Activated CD4-positive, alpha-beta T cell treated with anti-CD3 and anti-CD28 coated beads, Interleukin-10, Interleukin-2, amounts not matched to agents 100 ng/mL and 50 ng/mL, durations not matched to agents 16 hours and 8 hours (primary cell): ENCODE measurements at regions not wholly inside any gene's neighbourhood (a gene's known extent, or its start where the extent isn't known, plus 50 kb on each side); places are given as distances from the start of the nearest gene placed in this dataset.

Experiments used
- DNase-seq: peaks from one replicate; pipeline ENCODE4 v3.0.0-alpha.2; 2020

DNA sequence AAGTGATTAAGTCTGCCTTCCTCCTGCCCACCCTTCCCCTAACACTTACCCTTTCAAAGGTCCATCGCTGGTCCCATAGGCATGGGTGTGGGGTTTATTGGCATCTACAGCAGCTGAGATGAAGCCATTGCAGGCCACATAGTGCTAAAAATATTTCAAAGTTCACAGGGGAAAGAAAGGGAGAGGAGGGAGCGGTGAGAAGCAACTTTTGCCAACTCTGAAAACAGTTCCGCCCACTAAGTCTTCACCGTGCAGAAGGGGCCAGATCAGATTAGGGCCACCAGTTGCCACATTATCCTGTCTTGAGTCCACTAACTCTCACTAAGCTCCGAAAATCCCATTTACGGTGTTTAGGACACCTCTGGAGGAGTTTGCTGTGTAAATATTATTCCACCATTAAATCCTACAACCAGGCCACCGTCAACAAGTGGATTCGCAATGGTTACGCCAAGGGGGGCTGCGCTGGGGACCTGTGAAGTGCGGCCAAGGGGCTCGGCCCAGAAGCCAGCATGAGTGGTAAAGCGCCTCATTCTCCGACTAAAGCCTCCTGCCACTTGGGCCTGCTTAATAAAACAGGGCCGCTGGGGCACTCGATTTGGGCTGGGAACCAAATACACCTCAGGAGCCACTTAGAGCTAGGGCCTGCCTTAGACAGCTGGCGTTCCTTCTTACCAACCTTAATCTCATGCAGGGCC lies 534.9 kb downstream of the MIAT start:
- DNase-seq: no peak

DNA sequence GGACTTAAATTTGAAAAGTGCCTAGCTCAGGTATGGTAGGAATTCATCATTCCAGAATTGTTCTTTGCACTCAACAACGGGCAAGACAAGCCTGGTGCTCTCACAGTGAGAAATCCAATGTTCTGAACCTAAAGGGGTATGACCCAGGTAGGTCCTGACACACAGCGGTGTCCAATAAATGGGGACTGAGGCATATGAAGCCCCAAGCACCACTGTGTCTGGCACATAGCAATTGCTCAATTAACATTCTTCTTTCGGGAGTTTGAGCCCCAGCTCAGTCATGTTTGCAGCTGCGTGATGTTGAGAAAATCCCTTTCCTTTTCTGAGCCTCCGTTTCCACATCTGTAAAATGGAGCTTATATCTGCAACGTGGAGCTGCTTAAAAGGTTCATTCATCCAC lies 535.8 kb downstream of the MIAT start:
- no peak for DNase-seq

DNA sequence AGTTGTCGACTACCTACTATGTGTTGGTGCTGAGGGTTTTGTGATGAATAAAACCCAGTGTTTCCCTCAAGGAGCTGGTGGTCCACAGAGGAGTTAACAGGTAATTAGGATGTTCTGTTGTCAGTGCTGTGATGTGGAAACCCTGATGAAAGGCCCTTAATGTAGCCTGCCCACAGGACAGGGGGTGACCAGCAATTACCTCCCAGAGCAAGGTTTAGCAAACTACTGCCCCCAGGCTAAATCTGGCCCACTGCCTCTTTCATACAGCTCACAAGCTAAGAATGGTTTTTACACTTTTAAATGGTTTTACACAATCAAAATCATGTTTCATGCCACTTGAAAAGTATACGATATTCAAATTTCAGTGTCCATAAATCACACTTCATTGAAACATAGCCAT lies 536.2 kb downstream of the MIAT start:
- DNase-seq: no peak

DNA sequence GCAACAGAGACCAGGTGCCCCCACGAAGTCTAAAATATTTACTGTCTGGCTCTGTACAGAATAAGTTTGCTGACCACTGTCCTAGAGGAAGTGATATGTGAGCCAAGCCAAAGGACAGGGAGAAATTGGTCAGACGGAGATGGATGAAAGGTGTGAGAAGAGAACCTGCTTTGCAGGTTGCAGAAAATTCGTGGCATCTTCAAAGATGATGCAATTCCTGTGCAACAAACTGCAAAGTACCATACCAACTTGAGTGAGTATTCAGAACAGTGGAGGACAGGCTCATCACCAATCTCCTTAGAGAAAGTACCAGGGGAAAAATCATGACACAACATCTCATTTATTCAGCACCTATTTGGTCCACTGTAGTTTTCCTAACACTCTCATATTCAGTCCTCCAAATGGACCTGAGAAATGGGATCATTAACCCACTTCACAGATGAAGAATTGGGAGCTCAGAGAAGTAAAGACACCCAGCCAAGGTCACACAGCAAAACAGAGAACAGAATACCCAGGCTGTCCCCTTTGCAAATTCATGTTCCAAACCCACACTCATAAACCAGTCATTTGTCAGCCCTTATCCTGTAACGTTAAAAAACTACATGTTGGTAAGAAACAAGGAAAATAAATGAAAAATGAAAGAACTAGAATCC lies 536.8 kb downstream of the MIAT start:
- no peak for DNase-seq

DNA sequence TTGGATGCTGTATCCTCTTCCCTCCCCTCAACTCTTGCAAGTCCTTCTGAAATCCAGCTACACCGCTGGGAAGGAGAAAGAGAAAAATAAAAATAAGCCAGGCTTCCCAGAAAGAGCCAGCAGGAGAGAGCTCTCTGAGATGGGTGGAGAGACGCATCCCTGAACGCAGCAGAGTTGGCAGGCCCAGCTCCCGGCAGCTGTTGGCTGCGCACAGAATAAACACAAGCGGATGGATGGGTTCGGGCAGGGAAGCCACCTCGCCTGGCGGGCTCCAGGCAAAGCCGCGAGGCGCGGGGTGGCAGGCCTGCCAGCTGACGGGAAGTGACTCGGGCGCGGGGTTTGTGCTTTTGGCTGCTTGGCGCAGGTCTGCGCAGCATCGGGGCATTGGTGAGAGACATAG lies 537.7 kb downstream of the MIAT start:
- DNase-seq: no peak

DNA sequence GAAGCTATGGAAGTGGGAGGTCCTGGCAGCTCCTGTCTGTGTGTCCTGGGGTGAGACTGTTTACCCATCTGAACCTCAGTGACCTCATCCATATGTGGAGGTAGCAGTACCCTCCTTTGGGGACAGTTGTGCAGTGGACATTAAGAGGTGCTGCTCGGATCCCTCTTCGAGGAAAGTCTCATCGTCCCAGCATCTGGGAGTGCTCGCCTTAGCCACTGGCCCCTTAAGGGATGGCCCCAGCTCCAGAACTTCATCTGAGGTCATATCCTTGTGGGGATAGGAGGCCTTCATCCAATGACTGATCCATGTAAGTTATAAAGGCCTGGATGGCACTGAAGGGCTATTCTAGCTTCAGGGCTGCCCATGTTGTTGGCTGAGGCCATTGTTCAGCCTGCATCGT lies 538.1 kb downstream of the MIAT start:
- no peak for DNase-seq

DNA sequence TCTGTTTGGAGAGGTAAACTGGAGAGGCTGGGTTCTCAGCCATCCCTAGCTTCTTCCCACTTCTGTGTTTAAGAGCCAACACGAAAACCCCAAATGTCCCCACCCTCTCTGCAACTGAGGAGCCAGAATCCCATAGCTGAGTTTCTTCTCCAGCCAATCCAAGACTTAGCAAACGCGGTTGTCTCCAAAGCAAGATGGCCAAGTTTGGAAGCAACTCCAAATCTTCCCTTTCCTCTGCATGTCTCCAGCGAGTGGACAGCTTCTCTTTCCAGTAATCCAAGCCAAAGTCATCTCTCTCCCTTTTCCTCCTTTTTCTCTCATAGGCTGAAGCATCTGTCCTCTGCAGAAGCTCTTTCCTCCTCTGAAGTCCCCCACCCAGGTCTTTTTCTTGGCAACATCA lies 539.2 kb downstream of the MIAT start:
- no peak for DNase-seq

DNA sequence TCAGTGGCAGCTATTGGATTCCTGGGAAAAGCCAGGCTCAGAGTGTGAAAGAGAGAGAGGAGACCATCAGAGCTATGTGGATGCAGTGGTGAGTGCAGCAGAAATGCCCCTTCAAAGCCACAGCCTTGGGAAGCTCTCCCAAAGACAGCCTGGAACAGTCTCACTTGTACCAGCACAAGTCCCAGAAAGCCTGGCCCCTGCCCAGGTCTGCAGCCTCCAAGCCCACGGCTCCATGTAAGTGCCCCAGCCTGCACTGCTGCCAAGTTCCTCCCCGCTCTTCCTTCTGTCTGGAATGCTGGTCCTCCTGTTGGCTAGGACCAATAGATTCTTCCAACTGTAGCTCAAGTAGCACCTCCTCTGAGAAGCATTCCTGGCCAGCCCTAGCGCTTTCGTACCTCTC lies 539.7 kb downstream of the MIAT start:
- DNase-seq: no peak

DNA sequence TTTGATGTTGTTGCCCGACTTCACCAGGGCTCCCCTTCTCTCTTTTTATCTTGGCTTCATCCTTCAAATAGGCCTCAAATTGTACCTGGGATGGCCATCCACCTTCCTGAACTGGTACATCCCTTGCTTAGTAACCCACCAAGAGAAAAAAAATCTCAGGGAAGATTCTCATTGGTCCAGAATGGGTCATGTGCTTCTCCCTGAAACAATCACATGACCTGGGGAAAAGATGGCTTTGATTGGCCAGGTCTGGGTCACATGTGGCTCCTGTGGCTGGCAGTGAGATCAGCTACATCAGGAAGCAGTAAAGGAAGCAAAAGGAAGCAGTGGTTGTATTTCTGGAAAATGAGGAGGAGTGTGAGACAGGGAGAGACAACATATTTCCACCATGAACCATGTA lies 540.2 kb downstream of the MIAT start:
- no peak for DNase-seq

DNA sequence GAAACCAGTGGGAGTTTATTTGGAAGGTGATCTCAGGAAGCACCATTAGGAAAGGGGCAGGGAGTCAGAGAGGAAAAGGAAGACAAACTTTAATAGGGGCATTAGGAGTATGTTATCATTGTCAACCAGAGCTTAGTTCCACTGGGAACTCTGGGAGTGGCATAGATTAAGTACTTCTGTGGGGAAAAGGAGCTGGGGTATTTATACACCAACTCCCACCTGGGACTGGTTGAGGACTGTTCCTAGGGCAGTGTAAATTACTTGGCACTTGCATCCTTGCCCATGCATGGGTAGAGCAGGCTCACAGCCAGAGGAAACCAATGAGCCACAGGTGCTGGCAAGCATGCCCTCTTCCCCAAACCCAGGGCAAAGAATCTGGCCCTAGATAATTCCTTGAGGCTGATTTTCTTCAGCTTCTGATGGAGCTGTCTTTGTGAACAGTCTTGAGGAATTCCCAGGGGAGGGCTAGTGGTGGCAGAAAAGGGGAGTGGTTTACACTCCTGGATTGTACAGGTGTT lies 541.2 kb downstream of the MIAT start:
- no peak for DNase-seq

DNA sequence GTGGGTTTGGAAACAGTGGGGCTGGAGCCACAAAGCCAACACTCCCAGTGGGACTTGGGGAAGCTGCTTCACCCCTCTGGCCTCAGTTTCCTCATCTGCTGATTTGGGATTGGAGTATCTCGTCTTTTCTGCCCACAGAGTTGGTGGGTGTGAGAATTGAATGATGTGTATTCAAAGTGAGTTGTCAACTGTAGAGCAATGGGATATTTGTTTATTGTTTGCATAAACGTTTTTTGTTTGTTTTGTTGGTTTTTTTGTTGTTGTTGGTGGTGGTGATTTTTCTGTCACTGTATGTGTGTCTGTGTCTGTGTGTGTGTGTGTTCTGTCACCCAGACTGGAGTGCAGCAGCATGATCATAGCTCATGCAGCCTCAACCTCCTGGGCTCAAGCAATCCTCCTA lies 542.0 kb downstream of the MIAT start:
- DNase-seq: no peak

DNA sequence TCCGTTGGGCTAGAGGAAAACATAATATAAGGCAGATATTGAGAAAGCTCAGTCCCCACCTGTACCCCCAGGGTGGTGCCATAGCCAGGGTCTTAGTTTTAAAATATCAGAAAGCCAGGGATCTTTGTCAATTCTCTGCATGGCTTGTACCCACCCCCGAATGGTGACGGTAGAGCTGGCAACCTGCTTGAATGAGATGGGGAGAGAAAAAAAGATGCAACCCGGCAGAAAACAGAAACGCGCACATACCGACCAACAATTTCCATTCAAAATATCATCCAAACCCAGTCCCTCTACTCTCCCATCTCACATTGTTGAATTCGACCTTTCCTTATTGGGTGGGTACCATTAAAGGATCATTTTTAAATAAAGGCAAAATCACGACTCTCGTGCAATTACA lies 543.9 kb downstream of the MIAT start:
- DNase-seq: no peak

DNA sequence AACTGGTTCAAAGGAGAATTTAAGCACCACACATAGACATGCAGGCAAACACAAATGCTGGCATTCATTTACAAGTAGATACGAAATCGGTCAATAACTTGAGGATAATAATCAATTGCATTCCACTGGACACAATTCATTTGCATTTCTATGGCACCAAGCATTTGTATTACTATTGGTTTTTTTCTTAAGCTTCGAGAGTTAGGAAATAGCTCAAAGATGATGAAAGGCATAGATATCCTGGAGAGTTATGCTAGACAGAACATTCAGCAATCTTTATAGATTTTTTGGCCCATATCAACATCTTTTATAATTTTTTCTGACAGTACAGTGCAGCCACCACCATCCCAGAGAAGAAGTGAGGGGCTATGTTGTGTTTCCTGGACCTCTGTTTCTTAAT lies 544.4 kb downstream of the MIAT start:
- no peak for DNase-seq

DNA sequence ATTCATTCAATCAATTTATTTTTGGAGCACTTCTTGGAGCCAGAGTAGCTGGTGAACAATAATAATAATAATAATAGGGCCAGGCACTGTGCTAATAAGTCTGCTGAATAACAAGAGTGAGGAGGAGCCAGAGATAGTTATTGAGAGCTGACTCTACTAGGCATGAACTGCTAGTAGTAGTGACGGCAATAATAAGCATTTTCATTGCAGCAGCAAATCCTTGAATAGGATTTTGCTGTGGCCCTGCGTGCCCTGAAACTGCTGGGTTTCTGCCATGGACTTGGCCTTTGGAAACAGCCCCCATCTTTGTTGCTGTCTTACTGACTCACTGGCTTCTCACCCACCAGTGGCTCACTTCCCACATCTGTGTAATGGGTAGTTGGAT lies 545.9 kb downstream of the MIAT start:
- DNase-seq: no peak

DNA sequence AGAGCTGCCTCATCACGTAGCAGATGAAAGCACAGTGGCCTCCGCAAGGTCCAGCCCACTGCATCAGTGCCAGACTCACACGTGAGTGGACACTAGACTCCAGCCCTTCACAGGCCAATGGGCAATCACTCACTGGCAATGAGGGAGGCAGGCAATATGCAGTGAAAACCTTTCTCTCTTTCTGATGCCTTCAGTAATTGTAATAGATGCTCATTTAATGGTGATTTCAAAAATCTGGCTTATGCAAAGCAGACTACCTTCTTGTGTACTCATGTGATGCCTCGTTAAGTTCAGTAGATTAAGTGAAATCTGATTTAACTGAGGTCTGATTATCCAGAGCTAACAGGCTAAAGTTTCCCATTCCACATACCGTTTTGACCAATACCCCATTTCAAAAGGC lies 546.9 kb downstream of the MIAT start:
- DNase-seq: no peak

DNA sequence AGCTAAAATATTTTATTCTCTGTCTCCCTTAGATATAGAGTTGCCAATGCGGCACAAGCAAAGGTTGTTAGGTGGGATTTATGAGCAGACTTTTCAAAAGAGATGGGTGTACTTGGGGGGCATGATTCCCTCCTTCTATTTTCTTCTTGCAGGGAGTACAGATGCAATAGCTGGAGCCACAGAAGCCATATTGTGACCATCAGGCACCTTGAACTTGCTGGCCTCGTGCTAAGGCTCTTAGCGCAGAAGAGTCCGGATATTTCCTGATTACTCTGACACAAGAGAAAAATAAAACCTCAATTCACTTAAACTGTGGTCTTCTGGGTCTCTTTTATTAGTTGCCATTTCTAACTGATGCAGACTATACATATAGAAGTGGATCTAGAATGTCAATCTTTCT lies 547.4 kb downstream of the MIAT start:
- no peak for DNase-seq

DNA sequence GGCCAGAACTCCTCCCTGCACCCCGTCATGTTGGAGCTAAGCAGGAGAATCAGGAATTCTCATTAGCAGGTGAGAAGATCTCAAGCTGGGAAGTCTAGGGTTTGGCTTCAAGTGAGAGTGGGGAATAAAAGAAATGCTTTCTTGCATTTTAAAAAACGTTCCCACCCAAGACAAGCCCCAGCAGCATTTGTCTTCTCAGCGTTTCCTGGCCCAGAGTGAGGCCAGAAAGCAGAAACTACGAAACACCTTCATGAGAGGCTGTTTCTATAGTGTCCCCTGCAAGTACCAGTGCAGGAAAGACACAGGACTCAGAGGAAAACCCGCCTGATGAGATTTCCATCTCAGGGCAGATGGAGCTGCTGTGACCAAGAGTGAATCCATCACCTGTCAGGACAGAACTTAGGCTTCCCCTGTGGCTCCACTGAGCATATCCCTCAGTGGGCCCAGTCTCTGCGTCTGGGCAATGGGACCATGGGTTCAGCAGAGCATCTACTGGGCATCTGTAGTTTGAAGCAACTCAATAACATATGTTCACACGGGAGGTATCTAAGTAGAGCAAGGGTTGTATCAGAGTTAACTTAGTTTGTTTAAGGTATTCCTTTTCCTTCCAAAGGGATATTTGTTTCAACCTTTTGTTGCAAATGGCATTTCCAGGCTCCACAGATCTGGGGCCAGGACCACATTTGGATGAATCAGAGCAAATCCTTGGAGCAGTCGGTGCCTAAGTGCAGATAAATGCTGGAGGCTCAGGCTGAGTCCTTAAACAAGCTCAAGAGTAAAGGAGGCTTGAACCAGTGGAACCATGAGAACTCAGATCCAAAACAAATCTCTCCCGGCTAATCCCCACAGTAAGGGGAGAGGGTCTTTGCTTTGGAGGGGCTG lies 548.3 kb downstream of the MIAT start:
- DNase-seq: no peak

DNA sequence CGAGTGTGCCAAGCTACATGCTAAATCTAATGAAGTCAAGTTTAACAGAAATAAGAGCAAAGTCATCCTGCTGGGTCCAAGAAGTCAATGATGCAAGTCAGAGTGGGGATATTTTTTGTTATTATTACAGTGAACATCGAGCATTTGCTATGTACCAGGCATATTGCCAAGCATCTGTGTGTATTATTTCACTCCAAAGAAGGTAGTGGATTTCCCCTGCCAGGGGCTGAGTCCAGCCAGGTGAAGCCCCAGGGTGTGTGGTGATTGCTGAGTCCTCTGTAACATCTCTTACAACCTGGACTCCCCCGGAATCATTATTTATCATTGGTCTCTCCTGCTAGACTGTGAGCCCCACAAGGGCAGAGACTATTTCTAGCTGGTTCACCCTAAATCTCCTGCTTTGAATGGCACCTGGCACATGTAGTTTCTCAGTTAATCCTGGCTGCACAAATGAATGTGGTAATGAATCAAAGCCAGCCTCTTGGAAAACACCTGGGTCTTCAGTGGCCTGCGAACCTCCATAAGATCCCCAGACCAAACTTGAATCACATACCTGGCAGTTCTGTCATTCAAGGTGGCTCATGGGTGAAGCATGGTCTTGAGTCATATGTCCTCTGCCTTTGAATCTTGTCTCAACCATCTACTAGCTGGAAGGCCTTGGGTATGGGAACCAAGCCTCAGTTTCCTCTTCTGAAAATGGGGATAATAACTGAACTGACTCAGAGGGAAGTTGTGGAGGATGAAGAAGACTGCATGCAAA lies 549.2 kb downstream of the MIAT start:
- no peak for DNase-seq

DNA sequence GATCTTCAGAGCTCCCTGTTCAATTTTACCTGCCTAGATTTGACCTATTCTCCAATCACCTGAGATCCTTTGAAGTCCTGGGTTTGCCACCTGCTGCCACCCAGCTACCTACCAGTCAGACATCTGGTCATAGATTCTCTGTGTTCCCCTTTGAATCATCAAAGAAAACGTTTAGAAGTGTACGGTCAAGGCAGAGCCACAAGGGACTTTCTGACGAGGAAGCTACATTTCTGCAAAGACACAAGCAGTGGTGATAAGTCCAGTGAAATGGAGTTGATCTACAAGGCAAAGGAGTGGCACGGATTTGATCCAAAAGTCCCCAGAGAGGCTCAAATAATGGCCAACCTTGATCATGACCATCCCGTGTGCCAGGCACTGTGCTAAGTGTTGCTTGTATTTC lies 549.9 kb downstream of the MIAT start:
- no peak for DNase-seq

DNA sequence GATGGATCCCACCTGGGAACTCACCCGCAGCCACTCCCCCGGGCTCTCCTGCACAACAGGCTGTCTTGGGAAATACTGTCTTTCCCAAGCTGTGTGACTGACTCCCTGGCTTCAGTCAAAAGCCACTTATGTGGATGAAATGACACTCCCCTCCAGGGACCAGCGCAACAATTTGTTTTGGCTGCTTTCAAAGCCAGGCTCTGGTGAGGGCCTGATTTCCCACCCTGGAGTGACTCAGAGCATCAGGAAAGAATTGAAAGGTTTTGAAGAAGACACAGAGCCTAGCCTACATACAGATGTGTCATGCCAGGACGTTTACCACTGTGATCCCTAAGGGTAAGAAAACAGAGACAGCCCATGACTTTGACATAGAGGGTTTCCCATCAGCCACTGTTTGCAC lies 550.5 kb downstream of the MIAT start:
- no peak for DNase-seq

DNA sequence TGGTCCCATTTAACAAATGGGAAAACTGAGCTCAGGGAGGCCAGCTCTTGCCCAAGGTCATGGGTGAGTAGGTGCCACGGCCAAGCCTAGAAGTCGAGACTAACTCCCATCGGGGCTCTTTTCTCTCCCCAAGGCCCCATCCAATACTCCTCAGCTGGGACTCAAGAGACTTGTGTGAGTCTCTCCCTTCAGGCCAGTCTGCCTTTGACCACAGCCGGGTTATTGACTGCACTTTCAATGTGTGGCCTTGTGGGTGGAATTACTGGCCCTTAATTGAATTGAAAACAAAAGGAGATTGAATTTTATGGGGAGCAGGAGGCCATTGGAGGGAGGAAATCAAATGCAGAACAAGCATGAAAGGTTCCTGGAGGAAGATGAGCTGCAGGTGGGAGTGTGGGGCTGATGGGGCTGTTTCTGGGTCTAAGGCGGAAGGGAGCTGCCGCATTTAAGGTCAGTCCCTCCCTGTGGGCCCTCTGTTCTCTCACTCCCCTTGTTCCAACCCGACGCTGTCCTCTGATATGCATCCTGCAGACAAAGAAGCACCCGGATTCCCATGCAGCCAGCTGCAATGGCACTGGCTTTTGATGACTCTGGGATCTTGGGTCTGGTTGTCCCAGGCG lies 552.8 kb downstream of the MIAT start:
- no peak for DNase-seq

DNA sequence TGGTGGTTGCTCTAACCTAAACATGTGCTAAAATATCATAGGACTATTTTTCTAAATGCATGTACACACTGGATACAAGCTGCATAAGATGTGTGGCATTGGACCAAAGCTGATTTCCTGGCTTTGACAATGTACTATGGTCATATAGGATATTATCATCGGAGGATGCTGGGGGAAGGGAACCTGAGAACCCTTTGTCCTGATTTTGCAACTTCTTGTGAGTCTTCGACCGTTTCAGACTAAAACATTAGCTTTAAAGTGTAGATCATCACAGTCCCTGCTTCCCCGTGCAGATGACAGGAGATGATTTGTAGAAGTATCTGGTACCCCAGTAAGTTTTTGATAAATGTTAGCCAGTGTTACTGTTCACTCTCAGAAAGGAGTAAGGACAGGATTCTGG lies 554.7 kb downstream of the MIAT start:
- no peak for DNase-seq
